Fibroblast of gingiva (primary cell): ENCODE measurements at regions not wholly inside any gene's neighbourhood (a gene's known extent, or its start where the extent isn't known, plus 50 kb on each side); places are given as distances from the start of the nearest gene placed in this dataset.

Source experiments
- DNase-seq: peaks from one replicate; pipeline ENCODE4 v3.0.0-alpha.2; 2011; ENCODE audit warnings: low read depth

GRCh38 chr12:66066137-66066928, 64.2 kb downstream of the LLPH start:
- DNase-seq: peak; percentile 43

- no peak for DNase-seq
These were observed 64.9 kb downstream of the LLPH start for GRCh38 chr12:66065641-66066136.

GRCh38 chr12:66065150-66065549, 65.4 kb downstream of the LLPH start:
- DNase-seq: no peak

- DNase-seq: no peak
These were observed 66.6 kb downstream of the LLPH start for GRCh38 chr12:66063916-66064315.

- peak; percentile 23 for DNase-seq
These were observed 68.3 kb downstream of the LLPH start for GRCh38 chr12:66062290-66062625.

GRCh38 chr12:66061557-66062289, 68.8 kb downstream of the LLPH start:
- DNase-seq: no peak

DNA sequence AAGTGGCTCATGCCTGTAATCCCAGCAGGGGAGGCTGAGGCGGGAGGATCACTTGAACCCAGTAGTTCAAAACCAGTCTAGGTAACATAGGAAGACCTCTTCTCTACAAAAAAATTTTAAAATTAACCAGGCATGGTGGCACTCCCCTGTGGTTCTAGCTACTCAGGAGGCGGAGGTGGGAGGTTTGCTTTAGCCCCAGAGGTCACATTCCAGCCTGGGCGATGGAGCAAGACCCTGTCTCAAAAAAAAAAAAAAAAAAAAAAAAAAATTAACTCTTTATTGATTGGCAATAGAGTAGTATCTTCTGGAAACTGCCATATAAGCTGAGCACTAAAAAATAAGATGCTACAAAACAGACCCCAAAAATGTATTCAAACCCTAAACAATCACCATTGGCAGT, 69.5 kb downstream of the LLPH start:
- no peak for DNase-seq

DNA sequence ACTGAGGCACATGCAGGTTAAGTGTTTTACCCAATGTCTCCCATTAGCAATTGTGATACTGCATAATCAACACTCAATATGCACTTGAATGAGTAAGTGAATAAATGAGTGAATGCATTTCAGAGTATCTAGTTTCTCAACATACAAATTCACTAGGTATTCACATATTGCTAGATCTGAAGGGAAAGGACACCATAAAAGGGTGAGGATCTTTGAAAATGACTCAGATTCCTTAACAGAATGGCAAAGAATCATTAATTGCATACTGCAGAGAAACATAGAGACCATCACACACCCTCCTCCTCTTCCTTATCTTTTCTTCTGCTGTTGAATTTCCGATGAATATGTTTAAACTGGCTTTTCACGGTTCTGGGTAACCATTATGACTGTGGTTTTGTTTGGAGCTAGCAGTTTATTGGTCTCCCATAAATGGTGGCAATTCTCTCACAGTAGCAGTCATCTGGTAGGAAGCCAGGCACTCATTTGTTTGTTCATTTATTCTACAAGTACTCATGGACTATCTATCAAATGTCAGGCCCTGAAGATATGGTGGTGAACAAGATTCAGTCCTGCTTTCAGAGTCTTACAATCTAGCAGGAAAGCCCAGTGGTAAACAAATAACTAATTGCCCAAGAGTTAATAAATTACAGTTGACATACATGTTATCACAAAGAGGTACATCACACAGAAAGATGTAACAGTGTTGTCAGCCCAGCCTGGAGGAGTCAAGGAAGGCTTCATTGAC, 70.2 kb downstream of the LLPH start:
- DNase-seq: no peak

DNA sequence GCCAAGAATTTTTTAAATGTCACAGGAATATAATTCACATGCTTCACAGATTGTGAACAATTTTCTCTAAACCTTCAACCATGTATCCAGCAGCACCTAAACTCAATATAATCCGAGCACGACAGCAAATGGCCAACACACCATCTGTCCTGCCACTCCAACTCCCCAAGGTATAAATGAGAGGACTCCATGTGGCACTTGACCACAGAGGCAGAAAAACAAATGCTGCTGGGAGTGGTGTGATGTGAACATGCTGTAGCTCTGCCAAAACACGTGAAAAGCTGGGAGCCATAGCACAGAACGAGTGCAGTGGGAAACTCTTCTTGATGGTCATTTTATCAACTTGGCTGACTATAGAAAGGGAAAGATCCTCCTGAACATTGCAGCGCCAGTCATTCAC, 70.9 kb downstream of the LLPH start:
- no peak for DNase-seq

GRCh38 chr12:66058554-66058953, 72.0 kb downstream of the LLPH start:
- DNase-seq: no peak

- DNase-seq: peak; percentile 26
These were observed 74.7 kb downstream of the LLPH start for GRCh38 chr12:66055837-66056319.

DNA sequence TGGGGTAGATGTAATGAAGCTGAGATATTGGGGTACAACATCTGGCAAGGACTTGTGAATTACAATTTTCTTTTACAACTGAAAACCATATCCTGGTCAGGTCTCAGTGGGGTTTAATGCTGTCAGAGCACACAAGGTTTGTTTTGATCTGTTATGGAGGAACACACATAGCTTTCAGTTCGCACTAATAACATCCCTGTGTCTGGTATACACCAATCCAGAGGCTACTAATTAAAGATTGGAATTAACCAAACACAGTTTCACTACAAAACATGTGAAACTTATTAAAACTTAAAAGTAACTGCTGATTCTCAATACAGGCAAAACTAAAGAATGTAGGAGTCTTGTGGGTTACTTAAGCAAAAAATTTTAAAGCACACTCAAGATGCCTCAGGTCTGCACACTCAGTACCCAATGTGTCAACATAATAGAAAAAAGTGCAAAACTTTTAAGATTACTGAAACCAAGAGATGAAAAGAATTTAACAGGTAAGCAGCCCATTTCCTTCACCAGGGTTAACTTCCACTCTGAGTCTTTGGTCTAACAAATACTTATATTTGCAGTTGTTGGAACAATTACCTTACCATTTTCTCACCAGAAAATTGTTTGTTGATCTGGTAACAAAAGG, 77.4 kb downstream of the LLPH start:
- DNase-seq: no peak

GRCh38 chr12:66051361-66051760, 79.2 kb downstream of the LLPH start:
- no peak for DNase-seq

DNA sequence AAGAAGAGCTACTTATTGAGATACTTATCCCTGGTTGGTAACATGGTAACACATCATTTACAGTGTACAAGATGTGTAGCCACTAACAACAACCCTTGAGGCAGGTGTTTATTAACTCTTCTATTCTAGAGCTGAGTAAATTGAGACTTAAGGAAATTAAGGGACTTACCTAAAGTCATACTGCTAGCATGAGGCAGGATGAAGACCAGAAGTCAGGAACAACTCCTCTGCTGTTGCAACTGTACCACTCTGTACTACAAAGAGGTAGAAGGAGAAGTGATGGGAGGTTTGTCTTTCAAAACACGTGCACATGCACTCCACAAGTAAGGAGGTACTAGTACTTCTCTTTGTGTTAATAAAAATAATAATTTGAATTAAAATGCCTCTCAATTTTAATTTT, 79.9 kb downstream of the LLPH start:
- no peak for DNase-seq

- no peak for DNase-seq
These were observed 80.3 kb downstream of the LLPH start for GRCh38 chr12:66050283-66050576.

DNA sequence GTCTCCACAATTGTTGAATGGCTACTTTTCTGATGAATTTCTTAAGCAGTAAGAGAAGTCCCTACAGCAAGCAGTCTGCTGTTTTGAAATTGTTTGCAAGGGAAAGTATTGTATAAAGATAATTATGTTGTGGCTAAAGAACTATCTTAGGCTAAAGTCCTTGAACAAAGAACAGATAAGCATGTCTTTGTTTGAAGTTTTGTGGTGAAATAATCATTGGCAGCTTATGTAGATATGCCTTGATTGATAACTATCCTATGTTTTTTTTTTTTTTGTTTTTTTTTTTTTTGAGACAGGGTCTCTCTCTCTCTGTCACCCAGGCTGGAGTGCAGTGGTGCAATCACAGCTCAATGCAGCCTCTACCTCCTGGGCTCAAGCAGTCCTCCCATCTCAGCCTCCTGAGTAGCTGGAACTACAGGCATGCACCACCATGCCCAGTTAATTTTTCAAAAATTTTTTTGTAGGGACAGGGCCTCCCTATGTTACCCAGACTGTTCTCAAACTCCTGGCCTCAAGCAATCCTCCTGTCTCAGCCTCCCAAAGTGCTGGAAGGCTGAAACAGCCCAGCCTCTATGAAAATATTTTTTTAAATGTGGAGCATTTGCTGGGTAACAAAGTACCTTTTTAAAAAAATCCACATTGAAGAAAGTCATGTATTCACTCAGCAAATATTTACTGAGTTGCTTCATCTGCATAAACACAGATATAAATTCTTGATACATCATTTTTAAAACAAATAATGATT, 80.8 kb downstream of the LLPH start:
- no peak for DNase-seq

DNA sequence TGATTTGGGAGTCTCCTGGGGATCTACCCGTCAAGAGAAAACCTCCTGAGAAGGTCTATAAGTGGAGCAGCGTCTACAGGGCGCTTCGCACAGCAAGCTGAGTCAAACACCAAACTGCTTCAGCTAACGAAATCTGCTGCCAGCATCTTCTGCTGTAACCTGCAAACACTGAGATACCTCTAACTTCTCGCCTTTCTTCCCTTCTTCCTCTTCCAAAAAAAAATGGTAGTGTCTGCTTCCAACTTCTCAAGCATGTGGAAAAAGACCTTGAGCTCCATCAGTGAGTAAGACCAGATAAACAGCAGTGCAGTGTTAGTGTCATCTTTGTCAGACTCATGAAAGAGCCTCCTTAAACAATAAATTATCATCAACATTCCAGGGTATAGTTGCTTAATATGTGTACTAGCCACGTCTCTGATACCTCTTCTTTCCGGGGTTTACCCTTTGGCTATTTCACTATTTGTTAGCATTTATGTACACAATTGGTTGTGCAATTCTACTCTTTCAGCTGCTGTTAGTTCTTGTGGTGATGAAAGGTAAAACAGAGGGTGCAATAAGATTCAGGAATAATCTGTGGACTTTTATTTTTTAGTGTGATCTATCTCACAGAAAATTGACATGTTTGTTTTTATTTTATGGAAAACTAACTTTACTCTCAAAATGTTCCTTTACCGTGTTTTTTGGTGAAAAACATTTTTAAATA, 81.6 kb downstream of the LLPH start:
- DNase-seq: peak; percentile 80

- DNase-seq: no peak
These were observed 82.2 kb downstream of the LLPH start for GRCh38 chr12:66048218-66048834.

- peak; percentile 72 for DNase-seq
These were observed 83.0 kb downstream of the LLPH start for GRCh38 chr12:66047411-66048021.

DNA sequence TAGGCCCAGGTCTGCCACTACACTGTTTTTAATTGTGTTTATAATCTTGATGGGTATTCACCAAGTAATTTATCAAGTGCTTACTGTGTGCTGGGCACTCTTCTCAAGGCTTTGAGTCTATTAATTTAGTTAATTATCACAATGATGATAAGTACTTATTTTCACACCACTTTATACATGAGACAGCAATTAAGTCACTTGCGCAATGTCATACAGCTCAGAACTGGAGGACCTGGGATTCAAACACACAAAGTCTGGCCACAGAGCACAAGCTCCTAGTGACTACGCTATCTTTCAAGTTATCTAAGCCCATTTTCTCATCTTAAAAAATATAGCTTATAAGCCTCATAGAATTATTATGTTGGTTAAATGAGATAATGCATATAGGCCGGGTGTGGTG, 85.0 kb downstream of the LLPH start:
- DNase-seq: no peak
